ENCODE measurements at regions not wholly inside any gene's neighbourhood (a gene's known extent, or its start where the extent isn't known, plus 50 kb on each side); places are given as distances from the start of the nearest gene placed in this dataset.

- DNase-seq (ENCODE audit: low read depth): no peak
- TF ChIP-seq CTCF (conservative IDR thresholded peaks at IDR 0.05; ENCODE audit: low read depth, low read length): no peak
- H3K4me3 ChIP-seq (ENCODE audit: low read depth, low read length): no peak overlapping the region
These were observed 127.6 kb upstream of the CHST15 start for GRCh38 chr10:124220971-124221355.

GRCh38 chr10:124220547-124220946 is 127.1 kb upstream of the CHST15 start:
- no peak for TF ChIP-seq CTCF (conservative IDR thresholded peaks at IDR 0.05; ENCODE audit: low read depth, low read length)
- H3K4me3 ChIP-seq (ENCODE audit: low read depth, low read length): no peak overlapping the region
- DNase-seq (ENCODE audit: low read depth): no peak

GRCh38 chr10:124219655-124220054 is 126.3 kb upstream of the CHST15 start:
- H3K4me3 ChIP-seq (ENCODE audit: low read depth, low read length): no peak overlapping the region
- no peak for DNase-seq (ENCODE audit: low read depth)
- TF ChIP-seq CTCF (conservative IDR thresholded peaks at IDR 0.05; ENCODE audit: low read depth, low read length): no peak

- no peak for TF ChIP-seq CTCF (conservative IDR thresholded peaks at IDR 0.05; ENCODE audit: low read depth, low read length)
- no peak for DNase-seq (ENCODE audit: low read depth)
These were observed 125.7 kb upstream of the CHST15 start for GRCh38 chr10:124219062-124219461.

GRCh38 chr10:124217906-124218804 is 124.8 kb upstream of the CHST15 start:
- no peak overlapping the region for H3K4me3 ChIP-seq (ENCODE audit: low read depth, low read length)
- peak; percentile 2 for TF ChIP-seq CTCF (conservative IDR thresholded peaks at IDR 0.05; ENCODE audit: low read depth, low read length)
- DNase-seq (ENCODE audit: low read depth): no peak

More at GRCh38 chr10:124219062-124219461, 125.7 kb upstream of the CHST15 start:
- no peak overlapping the region for H3K4me3 ChIP-seq (ENCODE audit: low read depth, low read length)

GRCh38 chr10:124217031-124217430 is 123.6 kb upstream of the CHST15 start:
- H3K4me3 ChIP-seq (ENCODE audit: low read depth, low read length): no peak overlapping the region
- TF ChIP-seq CTCF (conservative IDR thresholded peaks at IDR 0.05; ENCODE audit: low read depth, low read length): no peak
- DNase-seq (ENCODE audit: low read depth): no peak

Measured in choroid plexus epithelial cell (primary cell).